ENCODE measurements at regions not wholly inside any gene's neighbourhood (a gene's known extent, or its start where the extent isn't known, plus 50 kb on each side); places are given as distances from the start of the nearest gene placed in this dataset.

- TF ChIP-seq CTCF (IDR thresholded peaks at IDR 0.05; ENCODE audit: insufficient read depth, low read length, poor library complexity, severe bottlenecking) (no peak), EZH2phosphoT487 (conservative IDR thresholded peaks at IDR 0.05; ENCODE audit: low read length) (no peak)
These were observed 58.3 kb upstream of the EGFR start for GRCh38 chr7:54960517-54960916.

Measured in SU-DHL-6 (cell line).